ENCODE measurements at regions not wholly inside any gene's neighbourhood (a gene's known extent, or its start where the extent isn't known, plus 50 kb on each side); places are given as distances from the start of the nearest gene placed in this dataset.

DNA sequence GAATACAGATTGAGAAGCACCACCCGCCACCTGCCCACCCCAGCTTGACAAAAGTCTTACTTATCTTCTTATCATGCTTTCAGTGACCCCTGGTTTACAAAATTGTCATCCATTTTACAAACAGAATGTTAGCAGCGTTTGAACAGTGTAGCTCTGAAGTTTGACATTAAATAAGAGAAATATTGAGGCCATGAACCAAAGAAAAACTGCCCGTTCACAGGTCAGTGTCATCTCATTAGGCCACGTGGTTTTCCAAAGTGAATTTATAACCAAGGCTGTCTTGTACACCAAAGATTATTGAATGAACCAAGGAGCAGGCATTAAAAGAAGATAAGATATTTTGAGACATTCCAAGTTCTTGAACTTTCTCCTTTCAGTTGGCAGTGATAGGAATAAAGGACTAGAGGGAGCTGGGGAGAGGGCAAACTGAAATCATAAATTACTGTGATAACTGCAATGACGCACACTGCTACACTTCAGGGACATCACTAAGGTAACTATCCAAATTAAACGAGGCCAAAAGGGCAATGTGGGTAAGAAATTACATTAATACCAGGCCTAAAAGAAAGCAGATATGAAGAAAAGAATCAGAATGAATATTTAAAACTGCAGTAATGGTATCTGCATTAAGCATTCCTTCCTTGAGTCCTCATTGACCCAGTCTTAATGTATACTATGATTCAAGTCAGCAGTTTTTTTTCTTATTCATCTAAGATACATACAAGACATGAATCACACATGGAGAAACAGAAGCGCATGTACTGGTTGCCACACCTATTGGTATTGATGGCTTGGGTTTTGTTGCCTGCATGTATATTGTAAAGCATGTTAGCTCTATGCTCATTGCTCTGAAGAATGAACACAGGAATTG, 159.8 kb upstream of the ARG1 start:
- Histone ChIP-seq H3K4me3 (ENCODE audit: insufficient read length, low read depth) (no peak overlapping the region), H3K27me3 (ENCODE audit: insufficient read depth, insufficient read length) (no peaks in the 10 kb centered on the region), H3K4me1 (ENCODE audit: insufficient read depth, insufficient read length) (no peaks in the 10 kb centered on the region), H3K36me3 (ENCODE audit: insufficient read depth, insufficient read length, low read length) (no peaks in the 10 kb centered on the region), H3K9ac (ENCODE audit: insufficient read length, low read depth) (no peak overlapping the region), H3K9me3 (ENCODE audit: insufficient read depth, low read length) (0 out of 2 replicates have a peak, but pooled peaks cover 9% of the 10 kb centered on the region)
- no peak for TF ChIP-seq YY1 (IDR thresholded peaks at IDR 0.05; ENCODE audit: insufficient read depth, insufficient read length)
- no peak for TF ChIP-seq ZNF274 (IDR thresholded peaks at IDR 0.05; ENCODE audit: low read depth, low read length)
- TF ChIP-seq SUZ12 (IDR thresholded peaks at IDR 0.05; ENCODE audit: extremely low read depth, insufficient read depth, insufficient read length) = no peak
- DNase-seq (ENCODE audit: low read depth, low spot score) = no peak

DNA sequence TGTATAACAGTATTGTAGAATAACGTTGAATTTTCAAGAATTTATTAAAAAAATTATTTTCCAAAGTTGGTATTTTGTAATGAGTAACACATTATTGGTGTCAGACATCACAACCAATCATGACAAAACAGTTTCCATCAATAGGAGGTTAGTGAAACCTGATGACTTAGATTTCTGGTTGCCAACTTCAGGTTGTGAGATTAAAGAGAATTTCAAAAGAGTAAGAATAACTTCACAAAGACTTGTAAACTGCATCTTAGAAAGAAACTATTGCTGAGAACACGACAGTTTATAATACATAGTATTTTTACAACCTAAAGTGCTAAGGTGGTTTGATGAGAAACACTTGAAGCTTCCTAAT, 159.2 kb upstream of the ARG1 start:
- no peaks in the 10 kb centered on the region for H3K4me1 ChIP-seq (ENCODE audit: insufficient read depth, insufficient read length)
- no peak overlapping the region for H3K9ac ChIP-seq (ENCODE audit: insufficient read length, low read depth)
- H3K9me3 ChIP-seq (ENCODE audit: insufficient read depth, low read length) = peaks cover 9% of the 10 kb centered on the region; the same call in 1 of the 2 replicates
- no peak for DNase-seq (ENCODE audit: low read depth, low spot score)
- no peak for TF ChIP-seq ZNF274 (IDR thresholded peaks at IDR 0.05; ENCODE audit: low read depth, low read length)
- no peak for TF ChIP-seq YY1 (IDR thresholded peaks at IDR 0.05; ENCODE audit: insufficient read depth, insufficient read length)
- TF ChIP-seq SUZ12 (IDR thresholded peaks at IDR 0.05; ENCODE audit: extremely low read depth, insufficient read depth, insufficient read length) = no peak
- H3K4me3 ChIP-seq (ENCODE audit: insufficient read length, low read depth) = no peak overlapping the region
- H3K36me3 ChIP-seq (ENCODE audit: insufficient read depth, insufficient read length, low read length) = no peaks in the 10 kb centered on the region
- no peaks in the 10 kb centered on the region for H3K27me3 ChIP-seq (ENCODE audit: insufficient read depth, insufficient read length)

DNA sequence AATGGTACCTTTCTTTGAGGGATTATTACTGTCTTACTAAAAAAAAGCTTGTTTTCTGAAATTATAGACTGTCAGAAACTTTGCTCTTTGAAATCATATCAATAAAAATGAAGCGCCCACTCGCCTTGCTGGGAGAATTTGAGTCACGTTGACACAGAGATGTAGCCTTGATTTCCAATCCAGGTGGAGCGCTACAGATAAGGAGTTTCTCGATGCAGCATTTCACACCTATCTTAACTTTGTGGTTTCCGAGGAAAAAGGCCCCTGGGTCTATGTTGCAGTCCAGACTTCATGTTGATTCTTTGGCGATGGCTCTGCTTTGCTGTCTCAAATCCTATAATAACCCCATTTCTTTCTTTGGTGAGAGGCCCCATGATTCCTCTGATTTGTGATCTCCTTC, 158.1 kb upstream of the ARG1 start:
- TF ChIP-seq ZNF274 (IDR thresholded peaks at IDR 0.05; ENCODE audit: low read depth, low read length) = no peak
- TF ChIP-seq YY1 (IDR thresholded peaks at IDR 0.05; ENCODE audit: insufficient read depth, insufficient read length) = no peak
- no peak for TF ChIP-seq SUZ12 (IDR thresholded peaks at IDR 0.05; ENCODE audit: extremely low read depth, insufficient read depth, insufficient read length)
- no peak overlapping the region for H3K4me3 ChIP-seq (ENCODE audit: insufficient read length, low read depth)
- DNase-seq (ENCODE audit: low read depth, low spot score) = no peak
- H3K9me3 ChIP-seq (ENCODE audit: insufficient read depth, low read length) = peaks cover 8% of the 10 kb centered on the region; the same call in 1 of the 2 replicates
- H3K9ac ChIP-seq (ENCODE audit: insufficient read length, low read depth) = no peak overlapping the region
- no peaks in the 10 kb centered on the region for H3K27me3 ChIP-seq (ENCODE audit: insufficient read depth, insufficient read length)
- no peaks in the 10 kb centered on the region for H3K4me1 ChIP-seq (ENCODE audit: insufficient read depth, insufficient read length)
- no peaks in the 10 kb centered on the region for H3K36me3 ChIP-seq (ENCODE audit: insufficient read depth, insufficient read length, low read length)

DNA sequence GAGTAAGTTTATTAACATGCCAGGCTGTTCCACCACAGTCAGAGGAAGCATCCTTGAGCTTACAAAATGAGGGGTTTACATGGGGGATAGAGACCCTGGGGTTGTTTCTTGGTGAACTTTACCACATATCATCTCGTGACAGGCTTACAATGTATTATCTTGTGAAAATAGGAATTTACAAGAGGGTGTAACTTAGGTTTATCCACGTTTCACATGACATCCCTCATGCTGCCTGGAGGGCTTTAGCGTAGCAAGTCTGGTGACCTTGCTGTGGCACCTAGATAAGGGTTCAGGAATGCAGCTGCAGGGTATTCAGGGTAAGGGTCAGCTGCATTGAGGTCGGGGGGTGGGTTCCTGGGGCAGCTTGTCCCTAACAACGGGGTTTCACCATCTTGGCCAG, 154.6 kb upstream of the ARG1 start:
- no peaks in the 10 kb centered on the region for H3K36me3 ChIP-seq (ENCODE audit: insufficient read depth, insufficient read length, low read length)
- DNase-seq (ENCODE audit: low read depth, low spot score) = no peak
- H3K4me3 ChIP-seq (ENCODE audit: insufficient read length, low read depth) = no peak overlapping the region
- no peaks in the 10 kb centered on the region; the same call in 1 of the 2 replicates for H3K9me3 ChIP-seq (ENCODE audit: insufficient read depth, low read length)
- TF ChIP-seq YY1 (IDR thresholded peaks at IDR 0.05; ENCODE audit: insufficient read depth, insufficient read length) = no peak
- no peak for TF ChIP-seq SUZ12 (IDR thresholded peaks at IDR 0.05; ENCODE audit: extremely low read depth, insufficient read depth, insufficient read length)
- no peak for TF ChIP-seq ZNF274 (IDR thresholded peaks at IDR 0.05; ENCODE audit: low read depth, low read length)
- no peak overlapping the region for H3K9ac ChIP-seq (ENCODE audit: insufficient read length, low read depth)
- no peaks in the 10 kb centered on the region for H3K4me1 ChIP-seq (ENCODE audit: insufficient read depth, insufficient read length)
- no peaks in the 10 kb centered on the region for H3K27me3 ChIP-seq (ENCODE audit: insufficient read depth, insufficient read length)

DNA sequence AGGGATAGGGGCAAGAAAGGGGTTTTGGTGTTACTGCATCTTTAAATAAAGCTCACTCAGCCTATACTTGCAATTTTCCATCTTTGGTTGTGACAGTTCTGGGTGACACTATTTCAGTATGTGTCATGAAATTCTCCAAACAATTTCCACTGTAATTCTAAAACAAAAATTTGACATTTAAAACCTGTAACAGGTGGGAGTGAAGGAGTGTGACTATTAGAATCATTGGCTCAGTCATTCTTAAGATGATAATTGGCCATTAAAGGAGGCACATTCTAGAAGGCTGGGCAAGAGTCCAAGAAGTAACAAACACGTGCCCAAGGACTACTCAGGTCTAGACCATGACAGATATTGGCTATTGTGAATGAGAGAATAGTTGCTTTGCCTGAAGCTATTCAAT, 153.3 kb upstream of the ARG1 start:
- Histone ChIP-seq H3K4me1 (ENCODE audit: insufficient read depth, insufficient read length) (no peaks in the 10 kb centered on the region), H3K36me3 (ENCODE audit: insufficient read depth, insufficient read length, low read length) (no peaks in the 10 kb centered on the region), H3K4me3 (ENCODE audit: insufficient read length, low read depth) (no peak overlapping the region), H3K27me3 (ENCODE audit: insufficient read depth, insufficient read length) (no peaks in the 10 kb centered on the region), H3K9ac (ENCODE audit: insufficient read length, low read depth) (no peak overlapping the region), H3K9me3 (ENCODE audit: insufficient read depth, low read length) (no peaks in the 10 kb centered on the region; the same call in 1 of the 2 replicates)
- no peak for DNase-seq (ENCODE audit: low read depth, low spot score)
- TF ChIP-seq SUZ12 (IDR thresholded peaks at IDR 0.05; ENCODE audit: extremely low read depth, insufficient read depth, insufficient read length) (no peak), YY1 (IDR thresholded peaks at IDR 0.05; ENCODE audit: insufficient read depth, insufficient read length) (no peak), ZNF274 (IDR thresholded peaks at IDR 0.05; ENCODE audit: low read depth, low read length) (no peak)

DNA sequence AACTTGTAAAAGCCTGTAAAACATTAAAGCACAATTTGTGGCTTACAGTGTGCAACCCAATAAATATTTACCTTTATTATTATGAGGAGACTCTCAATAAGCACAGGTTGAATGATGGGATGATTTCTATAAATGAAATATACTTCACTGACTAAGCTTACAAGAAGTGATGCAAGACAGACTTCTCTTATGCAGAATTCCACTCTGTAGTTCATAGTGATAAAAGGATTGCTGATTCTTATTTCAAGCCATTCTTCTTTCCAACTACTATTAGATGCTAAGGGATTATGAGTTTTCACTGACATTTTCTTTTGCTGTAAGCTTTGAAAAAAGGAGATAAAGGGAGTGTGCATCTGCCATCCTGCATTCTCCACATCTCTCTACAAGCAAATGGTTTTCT, 149.0 kb upstream of the ARG1 start:
- H3K4me1 ChIP-seq (ENCODE audit: insufficient read depth, insufficient read length) = no peaks in the 10 kb centered on the region
- no peak overlapping the region for H3K4me3 ChIP-seq (ENCODE audit: insufficient read length, low read depth)
- no peak for DNase-seq (ENCODE audit: low read depth, low spot score)
- peaks cover 5% of the 10 kb centered on the region; the same call in 1 of the 2 replicates for H3K9me3 ChIP-seq (ENCODE audit: insufficient read depth, low read length)
- no peak overlapping the region for H3K9ac ChIP-seq (ENCODE audit: insufficient read length, low read depth)
- no peaks in the 10 kb centered on the region for H3K27me3 ChIP-seq (ENCODE audit: insufficient read depth, insufficient read length)
- TF ChIP-seq ZNF274 (IDR thresholded peaks at IDR 0.05; ENCODE audit: low read depth, low read length) = no peak
- TF ChIP-seq SUZ12 (IDR thresholded peaks at IDR 0.05; ENCODE audit: extremely low read depth, insufficient read depth, insufficient read length) = no peak
- TF ChIP-seq YY1 (IDR thresholded peaks at IDR 0.05; ENCODE audit: insufficient read depth, insufficient read length) = no peak
- no peaks in the 10 kb centered on the region for H3K36me3 ChIP-seq (ENCODE audit: insufficient read depth, insufficient read length, low read length)

DNA sequence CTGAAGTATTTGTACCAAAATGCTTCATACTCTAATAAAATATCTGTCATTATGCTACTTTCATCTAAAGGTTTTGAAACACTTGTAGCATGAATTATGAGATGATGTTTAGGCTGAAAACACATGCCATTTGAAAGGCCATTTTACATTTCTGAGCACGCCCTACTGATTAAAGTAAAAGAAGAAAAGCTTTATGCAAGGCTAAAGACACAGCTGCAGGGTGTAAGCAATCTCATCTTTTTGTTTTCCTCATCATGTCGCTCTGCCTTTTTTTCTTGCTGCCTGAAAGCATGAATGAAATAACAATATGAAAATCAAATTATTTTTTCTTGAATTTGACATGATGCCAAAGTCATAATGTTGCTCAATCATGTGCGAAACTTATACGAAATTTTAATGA, 148.6 kb upstream of the ARG1 start:
- H3K4me1 ChIP-seq (ENCODE audit: insufficient read depth, insufficient read length) = no peaks in the 10 kb centered on the region
- no peak overlapping the region for H3K4me3 ChIP-seq (ENCODE audit: insufficient read length, low read depth)
- H3K36me3 ChIP-seq (ENCODE audit: insufficient read depth, insufficient read length, low read length) = no peaks in the 10 kb centered on the region
- H3K9ac ChIP-seq (ENCODE audit: insufficient read length, low read depth) = no peak overlapping the region
- peaks cover 5% of the 10 kb centered on the region; the same call in 1 of the 2 replicates for H3K9me3 ChIP-seq (ENCODE audit: insufficient read depth, low read length)
- no peak for DNase-seq (ENCODE audit: low read depth, low spot score)
- no peak for TF ChIP-seq SUZ12 (IDR thresholded peaks at IDR 0.05; ENCODE audit: extremely low read depth, insufficient read depth, insufficient read length)
- TF ChIP-seq YY1 (IDR thresholded peaks at IDR 0.05; ENCODE audit: insufficient read depth, insufficient read length) = no peak
- TF ChIP-seq ZNF274 (IDR thresholded peaks at IDR 0.05; ENCODE audit: low read depth, low read length) = no peak
- no peaks in the 10 kb centered on the region for H3K27me3 ChIP-seq (ENCODE audit: insufficient read depth, insufficient read length)

All from NT2/D1 (cell line).